Activated CD4-positive, alpha-beta T cell treated with anti-CD3 and anti-CD28 coated beads for 36 hours (primary cell): ENCODE measurements at regions not wholly inside any gene's neighbourhood (a gene's known extent, or its start where the extent isn't known, plus 50 kb on each side); places are given as distances from the start of the nearest gene placed in this dataset.

Experiments
- ATAC-seq: fragments of 200-7000 bp; cut with Tn5 transposase; one replicate; pipeline ENCODE4 v1.10.0; 2021; ENCODE audit warnings: mild to moderate bottlenecking, moderate library complexity
- CTCF ChIA-PET: fragments of 350-600 bp; sonication (Branson Sonifier 250); formaldehyde crosslinking; loops from one replicate; lab custom pipeline; 2021; ENCODE audit warnings: antibody characterized with exemption; lab: Charles Lee
- POLR2A ChIA-PET: fragments of 350-600 bp; sonication (Branson Sonifier 250); formaldehyde crosslinking; loops from one replicate; lab custom pipeline; 2021; ENCODE audit warnings: antibody characterized with exemption, inconsistent platforms; lab: Charles Lee
- DNase-seq: peaks from one replicate; pipeline ENCODE4 v3.0.0-alpha.2; 2020
- H3K27ac Mint-ChIP-seq: one replicate; pipeline ENCODE4 v1.8.0; 2021; ENCODE audit warnings: mixed read lengths
- H3K27me3 Mint-ChIP-seq: one replicate; pipeline ENCODE4 v1.8.0; 2021; ENCODE audit warnings: mixed read lengths
- H3K36me3 Mint-ChIP-seq: one replicate; pipeline ENCODE4 v1.8.0; 2021; ENCODE audit warnings: low read depth, mixed read lengths
- H3K4me1 Mint-ChIP-seq: one replicate; pipeline ENCODE4 v1.8.0; 2021; ENCODE audit warnings: mixed read lengths
- H3K4me3 Mint-ChIP-seq: one replicate; pipeline ENCODE4 v1.8.0; 2021; ENCODE audit warnings: mild to moderate bottlenecking, moderate library complexity, mixed read lengths
- H3K9me3 Mint-ChIP-seq: one replicate; pipeline ENCODE4 v1.8.0; 2021; ENCODE audit warnings: low read depth, mixed read lengths
- intact Hi-C, 2 experiments: fragments of 100-400 bp; cut with DNase I in 1 of 2; cut with micrococcal nuclease in 1 of 2; formaldehyde crosslinking; loops; one replicate each; pipeline versions ENCODE4 v1.14.2 to v1.15.1; 2022 to 2024; cut with DNase I, micrococcal nuclease

GRCh38 chr14:99028041-99028440 is 244.0 kb downstream of the BCL11B start:
- POLR2A ChIA-PET, result no interaction called here
- no peaks in the 10 kb centered on the region for H3K36me3 Mint-ChIP-seq
- no peak overlapping the region for H3K4me3 Mint-ChIP-seq

GRCh38 chr14:99028521-99028920 is 243.5 kb downstream of the BCL11B start:
- H3K4me3 Mint-ChIP-seq, result no peak overlapping the region
- ChIA-PET CTCF (interaction anchor here (0.7 kb wide), 1 partner anchor 167 kb away, joined by 3 read pairs; no protein-coding TSS in a partner anchor), POLR2A (no interaction called here)
- DNase-seq, result no peak
- H3K4me1 Mint-ChIP-seq, result peaks cover 4% of the 10 kb centered on the region
- intact Hi-C loops, result no loop called here
- peaks cover 4% of the 10 kb centered on the region for H3K9me3 Mint-ChIP-seq
- ATAC-seq, result no peak
- no peaks in the 10 kb centered on the region for H3K36me3 Mint-ChIP-seq
- no peaks in the 10 kb centered on the region for H3K27me3 Mint-ChIP-seq
- H3K27ac Mint-ChIP-seq, result no peak overlapping the region

More at GRCh38 chr14:99028041-99028440, 244.0 kb downstream of the BCL11B start:
- peaks cover 4% of the 10 kb centered on the region for H3K9me3 Mint-ChIP-seq
- H3K27me3 Mint-ChIP-seq, result no peaks in the 10 kb centered on the region
- no peak overlapping the region for H3K27ac Mint-ChIP-seq
- peaks cover 4% of the 10 kb centered on the region for H3K4me1 Mint-ChIP-seq
- ATAC-seq, result no peak
- CTCF ChIA-PET, result no interaction called here
- intact Hi-C loops, result no loop called here
- DNase-seq, result no peak

GRCh38 chr14:99029145-99029915 is 242.7 kb downstream of the BCL11B start:
- intact Hi-C loops, result no loop called here
- Mint-ChIP-seq H3K36me3 (no peaks in the 10 kb centered on the region), H3K4me1 (peaks cover 4% of the 10 kb centered on the region), H3K9me3 (peaks cover 4% of the 10 kb centered on the region), H3K27ac (no peak overlapping the region), H3K27me3 (no peaks in the 10 kb centered on the region), H3K4me3 (no peak overlapping the region)
- no peak for DNase-seq
- ChIA-PET CTCF (interaction anchor here (0.7 kb wide), 1 partner anchor 168 kb away, joined by 3 read pairs; no protein-coding TSS in a partner anchor), POLR2A (interaction anchor here (0.5 kb wide), 1 partner anchor 115 kb away, joined by 3 read pairs; no protein-coding TSS in a partner anchor)
- ATAC-seq, result no peak

- CTCF ChIA-PET, result no interaction called here
- intact Hi-C loops, result no loop called here
- H3K9me3 Mint-ChIP-seq, result peaks cover 4% of the 10 kb centered on the region
- ATAC-seq, result no peak
- H3K27ac Mint-ChIP-seq, result no peak overlapping the region
- peaks cover 4% of the 10 kb centered on the region for H3K4me1 Mint-ChIP-seq
- H3K27me3 Mint-ChIP-seq, result no peaks in the 10 kb centered on the region
- H3K36me3 Mint-ChIP-seq, result no peaks in the 10 kb centered on the region
- no peak for DNase-seq
- no peak overlapping the region for H3K4me3 Mint-ChIP-seq
- POLR2A ChIA-PET, result interaction anchor here (0.5 kb wide), 1 partner anchor 114 kb away, joined by 3 read pairs; no protein-coding TSS in a partner anchor
Observed at GRCh38 chr14:99029916-99030305, 242.1 kb downstream of the BCL11B start.

DNA sequence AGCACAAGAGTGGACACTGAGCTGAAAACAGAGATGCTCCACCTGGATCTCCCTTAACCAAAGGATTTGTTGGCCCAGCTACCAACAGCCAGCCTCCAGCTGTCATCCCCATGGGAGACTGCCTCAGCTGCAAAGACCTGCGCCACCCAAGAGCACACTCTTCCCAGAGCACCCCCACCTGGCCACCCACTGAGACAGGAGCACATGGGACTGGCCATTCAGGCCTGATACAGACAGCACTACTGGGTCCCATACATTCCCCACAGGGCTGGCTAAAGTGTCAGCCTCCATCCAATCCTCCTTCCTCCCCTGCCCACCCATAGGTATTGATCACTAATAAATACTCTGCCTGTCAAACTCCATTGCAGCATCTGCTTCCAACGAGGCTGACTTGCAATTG is 241.5 kb downstream of the BCL11B start:
- no peaks in the 10 kb centered on the region for H3K27me3 Mint-ChIP-seq
- H3K27ac Mint-ChIP-seq, result no peak overlapping the region
- intact Hi-C loops, result no loop called here

GRCh38 chr14:99032759-99033158 is 239.2 kb downstream of the BCL11B start:
- no peaks in the 10 kb centered on the region for H3K27me3 Mint-ChIP-seq
- H3K36me3 Mint-ChIP-seq, result no peaks in the 10 kb centered on the region
- CTCF ChIA-PET, result no interaction called here
- POLR2A ChIA-PET, result no interaction called here
- no peak for ATAC-seq
- no peak overlapping the region for H3K27ac Mint-ChIP-seq
- intact Hi-C loops, result no loop called here
- no peaks in the 10 kb centered on the region for H3K4me1 Mint-ChIP-seq
- no peak overlapping the region for H3K4me3 Mint-ChIP-seq
- DNase-seq, result no peak
- no peaks in the 10 kb centered on the region for H3K9me3 Mint-ChIP-seq

More for the DNA sequence above, 241.5 kb downstream of the BCL11B start:
- ChIA-PET CTCF (no interaction called here), POLR2A (no interaction called here)
- DNase-seq (no peak), ATAC-seq (no peak)
- H3K4me1 Mint-ChIP-seq, result peaks cover 4% of the 10 kb centered on the region
- H3K36me3 Mint-ChIP-seq, result no peaks in the 10 kb centered on the region
- H3K4me3 Mint-ChIP-seq, result no peak overlapping the region
- peaks cover 4% of the 10 kb centered on the region for H3K9me3 Mint-ChIP-seq

GRCh38 chr14:99033951-99034350 is 238.0 kb downstream of the BCL11B start:
- Mint-ChIP-seq H3K4me3 (no peak overlapping the region), H3K27ac (no peak overlapping the region), H3K36me3 (no peaks in the 10 kb centered on the region), H3K27me3 (no peaks in the 10 kb centered on the region), H3K4me1 (no peaks in the 10 kb centered on the region), H3K9me3 (no peaks in the 10 kb centered on the region)
- CTCF ChIA-PET, result no interaction called here
- intact Hi-C loops, result no loop called here
- ATAC-seq (no peak), DNase-seq (no peak)
- POLR2A ChIA-PET, result no interaction called here

GRCh38 chr14:99034711-99035171 is 237.3 kb downstream of the BCL11B start:
- Mint-ChIP-seq H3K27me3 (no peaks in the 10 kb centered on the region), H3K27ac (no peak overlapping the region), H3K4me3 (no peak overlapping the region), H3K4me1 (no peaks in the 10 kb centered on the region), H3K36me3 (no peaks in the 10 kb centered on the region), H3K9me3 (no peaks in the 10 kb centered on the region)
- DNase-seq (no peak), ATAC-seq (no peak)
- intact Hi-C loops, result no loop called here
- POLR2A ChIA-PET, result no interaction called here
- CTCF ChIA-PET, result interaction anchor here (0.7 kb wide), 1 partner anchor 252 kb away, joined by 3 read pairs; no protein-coding TSS in a partner anchor

DNA sequence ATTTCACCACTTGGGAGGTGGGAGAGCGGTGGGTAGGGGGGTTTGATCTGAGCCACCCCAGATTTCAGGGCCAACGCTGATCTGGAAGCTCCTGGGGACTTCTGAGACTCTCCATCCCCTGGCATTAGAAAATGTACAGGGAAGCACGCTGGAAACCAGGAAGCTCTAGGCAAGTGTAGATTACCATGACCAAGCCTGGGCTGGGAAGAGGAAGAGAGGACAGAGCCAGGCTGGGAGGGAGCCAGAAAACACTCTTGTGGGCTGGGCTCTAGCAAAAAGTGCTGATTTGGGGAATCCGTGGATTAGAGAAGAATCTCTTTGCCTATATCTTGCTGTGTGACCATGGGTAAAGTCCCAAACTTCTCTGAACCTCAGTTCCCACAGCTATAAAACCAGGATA is 236.7 kb downstream of the BCL11B start:
- no peaks in the 10 kb centered on the region for H3K27me3 Mint-ChIP-seq
- intact Hi-C loops, result no loop called here
- ChIA-PET POLR2A (no interaction called here), CTCF (interaction anchor here (0.7 kb wide), 1 partner anchor 253 kb away, joined by 3 read pairs; no protein-coding TSS in a partner anchor)
- H3K4me3 Mint-ChIP-seq, result no peak overlapping the region
- ATAC-seq, result no peak
- no peaks in the 10 kb centered on the region for H3K4me1 Mint-ChIP-seq
- H3K36me3 Mint-ChIP-seq, result no peaks in the 10 kb centered on the region
- H3K27ac Mint-ChIP-seq, result no peak overlapping the region
- no peaks in the 10 kb centered on the region for H3K9me3 Mint-ChIP-seq
- DNase-seq, result no peak

DNA sequence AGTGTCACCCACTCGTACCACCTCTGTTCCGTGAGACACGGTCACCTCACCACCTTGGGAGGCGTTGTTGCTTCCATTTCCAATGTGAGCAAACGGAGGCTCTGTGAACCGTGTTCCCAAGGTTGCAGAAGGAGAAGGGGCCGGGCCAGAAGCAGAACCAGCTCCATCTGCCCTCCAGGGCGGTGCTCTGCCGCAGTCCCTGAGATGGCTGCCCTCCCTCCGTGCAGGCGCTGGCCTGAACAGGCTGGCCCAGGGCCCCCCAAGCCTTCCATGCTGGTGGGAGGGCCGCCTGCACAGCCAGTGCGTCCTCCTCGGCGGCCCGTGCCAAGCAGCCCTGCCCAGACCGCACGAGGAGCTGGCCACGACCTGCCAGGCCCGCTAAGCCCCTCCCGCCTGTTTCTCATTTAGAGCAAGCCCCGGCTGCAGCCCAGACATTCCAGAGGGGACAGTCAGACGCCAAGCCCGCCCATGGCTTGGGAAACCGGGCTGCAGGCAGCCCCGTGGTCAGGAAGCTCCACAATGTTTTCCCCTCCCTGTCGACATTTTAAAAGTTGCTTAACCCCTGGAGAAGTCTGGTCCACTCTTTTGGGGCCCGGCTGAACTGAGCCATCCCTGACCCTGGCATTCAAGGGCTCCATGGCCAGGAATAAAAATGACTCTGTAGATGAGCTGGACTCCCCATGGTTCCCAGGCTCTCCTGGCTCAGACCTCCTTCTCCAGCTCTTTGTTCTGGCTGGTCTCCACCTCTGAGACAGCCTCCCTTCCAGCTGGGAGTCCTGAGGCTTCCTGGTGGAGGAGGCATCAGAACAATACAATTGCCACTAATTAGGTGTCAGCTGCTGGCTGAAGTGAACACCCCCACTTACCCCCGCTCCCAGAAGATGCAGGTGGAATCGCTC is 236.0 kb downstream of the BCL11B start:
- ChIA-PET POLR2A (no interaction called here), CTCF (interaction anchor here (0.5 kb wide), 1 partner anchor 10 kb away, joined by 3 read pairs; no protein-coding TSS in a partner anchor)
- no peak for DNase-seq
- no peaks in the 10 kb centered on the region for H3K27me3 Mint-ChIP-seq
- no peak for ATAC-seq
- H3K27ac Mint-ChIP-seq, result no peak overlapping the region
- intact Hi-C loops, result no loop called here
- H3K36me3 Mint-ChIP-seq, result no peaks in the 10 kb centered on the region
- no peaks in the 10 kb centered on the region for H3K9me3 Mint-ChIP-seq
- no peak overlapping the region for H3K4me3 Mint-ChIP-seq
- no peaks in the 10 kb centered on the region for H3K4me1 Mint-ChIP-seq

- ChIA-PET POLR2A (no interaction called here), CTCF (no interaction called here)
- Mint-ChIP-seq H3K4me1 (no peaks in the 10 kb centered on the region), H3K36me3 (no peaks in the 10 kb centered on the region), H3K27ac (no peak overlapping the region), H3K9me3 (no peaks in the 10 kb centered on the region), H3K27me3 (no peaks in the 10 kb centered on the region), H3K4me3 (no peak overlapping the region)
- ATAC-seq (no peak), DNase-seq (no peak)
- intact Hi-C loops, result no loop called here
Observed at GRCh38 chr14:99036611-99037293, 235.2 kb downstream of the BCL11B start.
